Stimulated activated CD8-positive, alpha-beta memory T cell treated with anti-CD3 and anti-CD28 coated beads, Interleukin-4, amount 100 ng/mL, for 4 hours (primary cell): ENCODE measurements at regions not wholly inside any gene's neighbourhood (a gene's known extent, or its start where the extent isn't known, plus 50 kb on each side); places are given as distances from the start of the nearest gene placed in this dataset.
"Not testable (repeated sequence)": the region's sequence is repeated elsewhere in the genome, so short reads cannot be mapped to it uniquely, and the experiment has no call there.

ENCODE experiments used
- DNase-seq, 2 donors: peaks; one replicate each; pipeline ENCODE4 v3.0.0-alpha.2; 2020; ENCODE audit warnings: low read depth in 2 of 2, low spot score in 1 of 2

GRCh38 chr11:37378958-37379357, 780.9 kb upstream of the RAG2 start:
- DNase-seq: no peak

- no peak for DNase-seq
These were observed 774.6 kb upstream of the RAG2 start for GRCh38 chr11:37372667-37373066.

GRCh38 chr11:37371346-37371970, 773.4 kb upstream of the RAG2 start:
- no peak for DNase-seq

GRCh38 chr11:37370817-37371216, 772.8 kb upstream of the RAG2 start:
- no peak for DNase-seq

GRCh38 chr11:37364246-37364839, 766.3 kb upstream of the RAG2 start:
- DNase-seq: no peak

GRCh38 chr11:37353192-37353591, 755.2 kb upstream of the RAG2 start:
- no peak for DNase-seq

GRCh38 chr11:37352485-37352884, 754.4 kb upstream of the RAG2 start:
- DNase-seq: no peak

GRCh38 chr11:37343290-37343689, 745.3 kb upstream of the RAG2 start:
- DNase-seq: no peak

GRCh38 chr11:37336401-37336800, 738.4 kb upstream of the RAG2 start:
- DNase-seq: no peak

GRCh38 chr11:37333345-37333744, 735.3 kb upstream of the RAG2 start:
- DNase-seq: no peak

- DNase-seq: no peak
These were observed 725.8 kb upstream of the RAG2 start for GRCh38 chr11:37323843-37324242.

- no peak for DNase-seq
These were observed 724.5 kb upstream of the RAG2 start for GRCh38 chr11:37322333-37323194.

- DNase-seq: no peak
These were observed 722.9 kb upstream of the RAG2 start for GRCh38 chr11:37320921-37321320.

- no peak for DNase-seq
These were observed 719.8 kb upstream of the RAG2 start for GRCh38 chr11:37317803-37318202.

- DNase-seq: no peak
These were observed 715.2 kb upstream of the RAG2 start for GRCh38 chr11:37313266-37313665.

GRCh38 chr11:37306563-37306962, 708.5 kb upstream of the RAG2 start:
- DNase-seq: no peak

GRCh38 chr11:37301405-37301804, 703.4 kb upstream of the RAG2 start:
- DNase-seq: not testable (repeated sequence)

- no peak for DNase-seq
These were observed 700.1 kb upstream of the RAG2 start for GRCh38 chr11:37298173-37298572.

GRCh38 chr11:37286890-37287289, 688.9 kb upstream of the RAG2 start:
- no peak for DNase-seq

- DNase-seq: no peak
These were observed 684.3 kb upstream of the RAG2 start for GRCh38 chr11:37282367-37282766.

GRCh38 chr11:37280200-37280599, 682.2 kb upstream of the RAG2 start:
- DNase-seq: no peak

GRCh38 chr11:37277896-37278465, 679.9 kb upstream of the RAG2 start:
- no peak for DNase-seq
